ENCODE measurements at regions not wholly inside any gene's neighbourhood (a gene's known extent, or its start where the extent isn't known, plus 50 kb on each side); places are given as distances from the start of the nearest gene placed in this dataset.

GRCh38 chr16:65195998-65196397 is 74.1 kb upstream of the CDH11 start:
- TF ChIP-seq, protein P1, sequence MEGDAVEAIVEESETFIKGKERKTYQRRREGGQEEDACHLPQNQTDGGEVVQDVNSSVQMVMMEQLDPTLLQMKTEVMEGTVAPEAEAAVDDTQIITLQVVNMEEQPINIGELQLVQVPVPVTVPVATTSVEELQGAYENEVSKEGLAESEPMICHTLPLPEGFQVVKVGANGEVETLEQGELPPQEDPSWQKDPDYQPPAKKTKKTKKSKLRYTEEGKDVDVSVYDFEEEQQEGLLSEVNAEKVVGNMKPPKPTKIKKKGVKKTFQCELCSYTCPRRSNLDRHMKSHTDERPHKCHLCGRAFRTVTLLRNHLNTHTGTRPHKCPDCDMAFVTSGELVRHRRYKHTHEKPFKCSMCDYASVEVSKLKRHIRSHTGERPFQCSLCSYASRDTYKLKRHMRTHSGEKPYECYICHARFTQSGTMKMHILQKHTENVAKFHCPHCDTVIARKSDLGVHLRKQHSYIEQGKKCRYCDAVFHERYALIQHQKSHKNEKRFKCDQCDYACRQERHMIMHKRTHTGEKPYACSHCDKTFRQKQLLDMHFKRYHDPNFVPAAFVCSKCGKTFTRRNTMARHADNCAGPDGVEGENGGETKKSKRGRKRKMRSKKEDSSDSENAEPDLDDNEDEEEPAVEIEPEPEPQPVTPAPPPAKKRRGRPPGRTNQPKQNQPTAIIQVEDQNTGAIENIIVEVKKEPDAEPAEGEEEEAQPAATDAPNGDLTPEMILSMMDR (IDR thresholded peaks at IDR 0.05; ENCODE audit: control extremely low read depth in 1 of 3, insufficient read depth in 1 of 3, low read depth in 1 of 3, low read length in 3 of 3): no peak
- no peak for TF ChIP-seq CHD1 (IDR thresholded peaks at IDR 0.05; ENCODE audit: low read depth, low read length)
- TF ChIP-seq MAFK (IDR thresholded peaks at IDR 0.05; ENCODE audit: low read depth, low read length): no peak

Measured in H1 (cell line).